ENCODE measurements at regions not wholly inside any gene's neighbourhood (a gene's known extent, or its start where the extent isn't known, plus 50 kb on each side); places are given as distances from the start of the nearest gene placed in this dataset.
"Not testable (repeated sequence)": the region's sequence is repeated elsewhere in the genome, so short reads cannot be mapped to it uniquely, and the experiment has no call there.

DNA sequence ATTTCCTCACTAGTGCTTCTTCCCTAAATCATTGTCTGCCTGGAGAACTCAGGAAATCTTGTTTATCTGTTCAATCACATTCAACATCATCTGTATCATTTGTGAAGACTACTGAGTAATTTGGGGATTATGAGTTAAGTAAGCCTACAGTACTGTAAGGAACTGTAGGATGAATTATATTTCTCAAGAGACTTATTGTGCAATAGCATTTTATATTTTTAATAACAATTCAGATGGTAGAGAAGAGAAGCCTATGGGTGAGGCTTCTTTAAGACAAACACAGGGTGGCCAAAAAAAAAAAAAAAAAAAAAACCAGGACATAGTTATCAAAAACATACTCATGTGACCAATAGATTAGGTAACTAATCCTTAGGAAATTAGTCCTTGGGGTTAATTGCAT, 282.7 kb downstream of the FAM181B start:
- no peaks in the 10 kb centered on the region for H3K4me1 ChIP-seq (ENCODE audit: control insufficient read depth, insufficient read depth, low read length)
- no peaks in the 10 kb centered on the region for H3K27me3 ChIP-seq (ENCODE audit: control insufficient read depth, insufficient read depth, low read length)
- no peaks in the 10 kb centered on the region for H3K36me3 ChIP-seq (ENCODE audit: control insufficient read depth, insufficient read depth, low read length)
- H3K4me3 ChIP-seq (ENCODE audit: low read length) = no peak overlapping the region
- no peak overlapping the region for H3K9ac ChIP-seq (ENCODE audit: low read length)
- no peaks in the 10 kb centered on the region for H3K9me3 ChIP-seq (ENCODE audit: control insufficient read depth, low read length)

DNA sequence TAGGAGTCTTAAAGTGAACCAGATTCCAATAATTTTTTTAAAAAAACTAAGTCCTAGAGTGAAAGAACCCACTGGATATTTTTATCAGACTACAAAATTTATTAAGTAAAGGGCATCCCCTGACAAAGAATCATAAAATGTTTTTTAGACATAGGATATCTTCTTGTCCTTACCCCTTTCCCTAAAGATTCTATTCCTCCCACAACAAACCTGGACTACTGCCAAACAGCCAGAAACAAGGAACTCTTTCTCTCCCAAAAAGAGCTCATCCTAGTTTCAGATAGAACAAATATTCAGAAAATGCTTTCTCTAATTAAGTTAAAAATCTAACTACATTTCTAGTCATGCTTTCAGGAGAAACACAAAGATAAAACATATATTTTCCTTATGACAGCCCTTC, 327.1 kb downstream of the FAM181B start:
- H3K9me3 ChIP-seq (ENCODE audit: control insufficient read depth, low read length) = no peaks in the 10 kb centered on the region
- no peaks in the 10 kb centered on the region for H3K27me3 ChIP-seq (ENCODE audit: control insufficient read depth, insufficient read depth, low read length)
- no peaks in the 10 kb centered on the region for H3K36me3 ChIP-seq (ENCODE audit: control insufficient read depth, insufficient read depth, low read length)
- no peaks in the 10 kb centered on the region for H3K4me1 ChIP-seq (ENCODE audit: control insufficient read depth, insufficient read depth, low read length)
- H3K9ac ChIP-seq (ENCODE audit: low read length) = no peak overlapping the region
- H3K4me3 ChIP-seq (ENCODE audit: low read length) = no peak overlapping the region

DNA sequence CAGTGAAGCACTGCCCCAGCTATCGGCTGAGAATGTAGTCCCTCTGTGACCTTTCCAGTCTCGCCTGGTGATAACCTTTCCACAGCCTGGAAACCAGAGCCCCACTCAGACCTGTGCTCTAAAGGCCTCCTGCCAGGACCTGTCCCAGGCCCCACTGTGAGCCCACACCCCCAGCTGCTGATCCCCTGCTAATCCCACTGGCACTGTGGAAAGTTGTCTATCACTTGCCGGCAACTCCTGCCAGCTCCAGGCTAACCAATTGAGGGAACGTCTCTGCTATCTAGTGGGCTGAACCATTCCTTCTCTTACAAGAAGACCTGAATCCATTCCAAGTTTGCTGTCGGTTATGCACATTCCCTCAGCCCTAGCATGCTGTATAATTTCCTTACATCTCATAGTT, 328.2 kb downstream of the FAM181B start:
- H3K9me3 ChIP-seq (ENCODE audit: control insufficient read depth, low read length) = no peaks in the 10 kb centered on the region
- no peak overlapping the region for H3K4me3 ChIP-seq (ENCODE audit: low read length)
- no peaks in the 10 kb centered on the region for H3K36me3 ChIP-seq (ENCODE audit: control insufficient read depth, insufficient read depth, low read length)
- H3K4me1 ChIP-seq (ENCODE audit: control insufficient read depth, insufficient read depth, low read length) = no peaks in the 10 kb centered on the region
- H3K9ac ChIP-seq (ENCODE audit: low read length) = no peak overlapping the region
- no peaks in the 10 kb centered on the region for H3K27me3 ChIP-seq (ENCODE audit: control insufficient read depth, insufficient read depth, low read length)

DNA sequence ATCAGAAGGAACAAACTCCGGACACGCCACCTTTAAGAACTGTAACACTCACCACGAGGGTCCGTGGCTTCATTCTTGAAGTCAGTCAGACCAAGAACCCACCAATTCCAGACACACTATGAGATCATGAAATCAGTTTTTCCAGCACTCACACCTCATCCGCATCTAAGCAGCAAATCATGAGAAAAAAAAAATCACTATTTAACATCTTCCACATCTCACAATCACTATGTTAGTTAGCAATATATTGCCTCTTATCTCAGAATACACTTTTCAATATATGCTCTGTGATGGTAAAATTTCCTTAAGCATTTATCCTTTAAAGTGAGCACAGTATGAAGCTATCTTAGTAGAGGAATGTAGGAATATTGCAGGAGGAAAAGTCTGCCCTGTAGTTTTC, 328.7 kb downstream of the FAM181B start:
- Histone ChIP-seq H3K4me1 (ENCODE audit: control insufficient read depth, insufficient read depth, low read length) (no peaks in the 10 kb centered on the region), H3K27me3 (ENCODE audit: control insufficient read depth, insufficient read depth, low read length) (no peaks in the 10 kb centered on the region), H3K9me3 (ENCODE audit: control insufficient read depth, low read length) (no peaks in the 10 kb centered on the region), H3K4me3 (ENCODE audit: low read length) (no peak overlapping the region), H3K9ac (ENCODE audit: low read length) (no peak overlapping the region), H3K36me3 (ENCODE audit: control insufficient read depth, insufficient read depth, low read length) (no peaks in the 10 kb centered on the region)

DNA sequence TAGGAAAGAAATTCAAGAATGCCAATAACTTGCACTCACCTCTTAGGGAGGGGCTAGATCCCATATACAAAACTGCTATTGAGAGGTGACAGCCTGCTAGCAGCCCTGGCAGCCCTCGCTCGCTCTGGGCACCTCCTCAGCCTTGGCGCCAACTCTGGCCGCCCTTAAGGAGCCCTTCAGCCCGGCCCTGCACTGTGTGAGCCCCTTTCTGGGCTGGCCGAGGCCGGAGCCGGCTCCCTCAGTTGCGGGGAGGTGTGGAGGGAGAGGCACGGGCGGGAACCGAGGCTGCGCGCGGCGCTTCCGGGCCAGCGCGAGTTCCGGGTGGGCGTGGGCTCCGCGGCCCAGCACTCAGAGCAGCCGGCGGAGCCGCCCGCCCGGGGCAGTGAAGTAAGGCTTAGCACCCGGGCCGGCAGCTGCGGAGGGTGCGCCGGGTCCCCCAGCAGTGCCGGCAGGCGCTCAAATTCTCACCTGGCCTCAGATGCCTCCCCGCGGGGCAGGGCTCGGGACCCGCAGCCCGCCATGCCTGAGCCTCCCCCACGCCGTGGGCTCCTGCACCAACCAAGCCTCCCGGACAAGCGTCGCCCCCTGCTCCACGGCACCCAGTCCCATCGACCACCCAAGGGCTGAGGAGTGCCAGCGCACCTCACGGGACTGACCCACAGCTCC, 329.9 kb downstream of the FAM181B start:
- Histone ChIP-seq H3K9me3 (ENCODE audit: control insufficient read depth, low read length) (no peaks in the 10 kb centered on the region), H3K4me1 (ENCODE audit: control insufficient read depth, insufficient read depth, low read length) (no peaks in the 10 kb centered on the region), H3K4me3 (ENCODE audit: low read length) (no peak overlapping the region), H3K36me3 (ENCODE audit: control insufficient read depth, insufficient read depth, low read length) (no peaks in the 10 kb centered on the region), H3K27me3 (ENCODE audit: control insufficient read depth, insufficient read depth, low read length) (no peaks in the 10 kb centered on the region), H3K9ac (ENCODE audit: low read length) (no peak overlapping the region)

DNA sequence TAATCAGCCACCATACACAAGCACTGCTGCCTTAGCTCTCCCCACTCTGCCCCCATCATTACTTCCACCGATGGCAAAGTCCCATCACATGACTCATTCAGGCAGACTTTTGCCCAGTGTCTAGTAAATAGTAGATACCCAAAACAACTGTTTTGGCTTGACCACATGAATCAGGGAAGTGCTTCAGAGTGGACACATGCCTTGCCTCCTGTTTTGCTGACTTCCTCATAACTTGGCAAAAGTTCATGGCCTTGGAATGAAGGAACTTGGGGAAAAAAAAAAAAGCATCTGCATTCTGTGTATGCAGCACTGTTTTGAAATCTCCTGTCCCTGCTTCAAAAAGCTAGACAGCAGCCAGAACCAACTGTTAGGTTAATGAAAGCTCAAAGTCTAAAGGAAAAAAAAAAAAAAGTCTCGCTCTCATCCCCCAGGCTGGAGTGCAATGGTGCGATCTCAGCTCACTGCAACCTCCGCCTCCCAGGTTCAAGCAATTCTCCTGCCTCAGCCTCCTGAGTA, 335.3 kb downstream of the FAM181B start:
- Histone ChIP-seq H3K4me1 (ENCODE audit: control insufficient read depth, insufficient read depth, low read length) (no peaks in the 10 kb centered on the region), H3K9me3 (ENCODE audit: control insufficient read depth, low read length) (no peaks in the 10 kb centered on the region), H3K9ac (ENCODE audit: low read length) (no peak overlapping the region), H3K27me3 (ENCODE audit: control insufficient read depth, insufficient read depth, low read length) (no peaks in the 10 kb centered on the region), H3K4me3 (ENCODE audit: low read length) (no peak overlapping the region), H3K36me3 (ENCODE audit: control insufficient read depth, insufficient read depth, low read length) (no peaks in the 10 kb centered on the region)

DNA sequence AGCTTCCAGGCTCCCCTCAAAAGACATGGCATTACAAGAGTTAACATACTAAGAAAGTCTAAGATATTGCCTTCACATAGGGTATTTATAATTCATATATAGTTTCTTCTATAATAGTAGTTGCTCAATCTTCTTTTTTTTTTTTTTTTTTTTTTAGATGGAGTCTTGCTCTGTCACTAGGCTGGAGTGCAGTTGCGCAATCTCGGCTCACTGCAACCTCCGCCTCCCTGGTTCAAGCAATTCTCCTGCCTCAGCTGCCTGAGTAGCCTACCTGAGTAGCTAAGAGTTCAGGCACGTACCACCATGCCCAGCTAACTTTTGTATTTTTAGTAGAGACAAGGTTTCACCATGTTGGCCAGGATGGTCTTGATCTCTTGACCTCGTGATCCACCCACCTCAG, 337.0 kb downstream of the FAM181B start:
- H3K36me3 ChIP-seq (ENCODE audit: control insufficient read depth, insufficient read depth, low read length); H3K9ac ChIP-seq (ENCODE audit: low read length); H3K27me3 ChIP-seq (ENCODE audit: control insufficient read depth, insufficient read depth, low read length); H3K4me1 ChIP-seq (ENCODE audit: control insufficient read depth, insufficient read depth, low read length); H3K4me3 ChIP-seq (ENCODE audit: low read length); H3K9me3 ChIP-seq (ENCODE audit: control insufficient read depth, low read length): not testable (repeated sequence)

DNA sequence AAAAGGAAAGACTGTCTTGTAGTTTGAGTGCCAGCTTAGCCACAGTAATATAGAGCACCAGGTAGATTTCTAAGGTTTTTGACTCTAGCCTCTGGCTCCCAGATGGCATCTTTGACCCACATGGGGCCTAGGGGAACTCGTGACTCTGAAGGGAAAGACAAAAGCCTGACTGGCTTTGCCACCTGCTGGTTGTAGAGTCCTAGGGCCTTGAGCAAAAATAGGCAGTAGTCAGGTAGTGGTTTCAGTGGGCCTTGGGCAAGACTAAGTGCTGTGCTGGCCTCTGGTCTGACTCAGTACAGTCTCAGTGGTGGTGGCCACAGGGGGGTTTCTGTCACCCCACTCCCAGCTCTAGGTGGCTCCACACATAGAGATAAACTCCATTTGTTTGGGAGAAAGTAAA, 349.4 kb downstream of the FAM181B start:
- no peak overlapping the region for H3K9ac ChIP-seq (ENCODE audit: low read length)
- no peak overlapping the region for H3K4me3 ChIP-seq (ENCODE audit: low read length)
- no peaks in the 10 kb centered on the region for H3K9me3 ChIP-seq (ENCODE audit: control insufficient read depth, low read length)

DNA sequence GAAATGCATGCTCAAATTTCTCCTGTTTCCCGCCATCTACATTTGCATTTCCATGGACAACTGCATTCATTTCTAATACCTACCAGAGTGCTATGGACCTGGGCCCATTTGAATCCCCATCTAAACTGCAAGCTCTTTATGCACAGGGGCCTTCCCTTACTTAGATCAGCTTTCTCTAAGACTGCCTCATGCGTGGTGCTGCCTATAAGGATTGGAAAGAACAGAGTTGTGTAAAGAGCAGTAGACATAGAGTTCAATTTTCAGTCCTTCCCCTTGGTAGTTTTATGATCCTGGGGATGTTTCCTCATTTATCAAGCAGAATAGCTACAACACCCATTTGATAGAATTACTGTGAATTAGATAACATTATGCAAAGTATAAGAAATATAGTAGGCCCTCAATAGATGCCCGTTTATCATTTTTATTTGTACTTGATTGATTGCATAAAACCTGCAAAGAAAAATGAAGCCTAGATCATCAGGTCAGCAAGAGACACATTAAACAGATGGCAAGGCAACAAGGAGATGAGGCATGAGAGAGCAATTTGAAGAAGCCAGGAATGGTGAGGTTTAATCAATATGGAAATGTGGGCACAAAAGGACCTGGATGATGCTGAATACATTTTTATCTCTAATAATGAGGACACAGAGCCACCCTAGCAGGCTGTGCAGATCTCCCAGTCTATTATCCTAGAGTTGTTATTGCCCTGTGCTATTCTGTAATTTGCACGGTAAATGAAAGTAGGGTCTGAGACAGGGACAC, 359.7 kb downstream of the FAM181B start:
- Histone ChIP-seq H3K4me1 (ENCODE audit: control insufficient read depth, insufficient read depth, low read length) (no peaks in the 10 kb centered on the region), H3K27me3 (ENCODE audit: control insufficient read depth, insufficient read depth, low read length) (no peaks in the 10 kb centered on the region), H3K4me3 (ENCODE audit: low read length) (no peak overlapping the region), H3K9me3 (ENCODE audit: control insufficient read depth, low read length) (no peaks in the 10 kb centered on the region), H3K9ac (ENCODE audit: low read length) (no peak overlapping the region), H3K36me3 (ENCODE audit: control insufficient read depth, insufficient read depth, low read length) (no peaks in the 10 kb centered on the region)

More for the DNA sequence above, 349.4 kb downstream of the FAM181B start:
- no peaks in the 10 kb centered on the region for H3K27me3 ChIP-seq (ENCODE audit: control insufficient read depth, insufficient read depth, low read length)
- H3K36me3 ChIP-seq (ENCODE audit: control insufficient read depth, insufficient read depth, low read length) = no peaks in the 10 kb centered on the region
- no peaks in the 10 kb centered on the region for H3K4me1 ChIP-seq (ENCODE audit: control insufficient read depth, insufficient read depth, low read length)

DNA sequence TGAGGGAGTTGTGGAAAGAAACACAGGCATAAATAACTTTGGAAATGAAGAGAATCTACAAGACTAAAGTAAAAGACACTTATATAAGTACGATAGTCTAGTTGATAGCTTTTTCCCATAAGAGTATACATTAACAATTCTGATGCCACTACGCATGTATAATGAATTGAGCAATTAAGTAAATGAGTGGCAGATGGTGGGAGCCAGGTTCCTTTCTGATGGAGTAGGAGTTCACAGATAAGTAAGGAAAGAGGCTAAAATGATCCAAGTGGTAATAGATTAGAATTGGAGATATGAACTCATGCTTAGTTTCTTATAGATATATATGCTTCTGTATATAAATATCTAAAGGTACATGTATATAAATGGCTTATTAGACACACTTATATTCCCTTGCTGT, 368.3 kb downstream of the FAM181B start:
- H3K27me3 ChIP-seq (ENCODE audit: control insufficient read depth, insufficient read depth, low read length) = no peaks in the 10 kb centered on the region
- no peaks in the 10 kb centered on the region for H3K36me3 ChIP-seq (ENCODE audit: control insufficient read depth, insufficient read depth, low read length)
- H3K9ac ChIP-seq (ENCODE audit: low read length) = no peak overlapping the region
- no peaks in the 10 kb centered on the region for H3K9me3 ChIP-seq (ENCODE audit: control insufficient read depth, low read length)
- no peak overlapping the region for H3K4me3 ChIP-seq (ENCODE audit: low read length)
- H3K4me1 ChIP-seq (ENCODE audit: control insufficient read depth, insufficient read depth, low read length) = no peaks in the 10 kb centered on the region

DNA sequence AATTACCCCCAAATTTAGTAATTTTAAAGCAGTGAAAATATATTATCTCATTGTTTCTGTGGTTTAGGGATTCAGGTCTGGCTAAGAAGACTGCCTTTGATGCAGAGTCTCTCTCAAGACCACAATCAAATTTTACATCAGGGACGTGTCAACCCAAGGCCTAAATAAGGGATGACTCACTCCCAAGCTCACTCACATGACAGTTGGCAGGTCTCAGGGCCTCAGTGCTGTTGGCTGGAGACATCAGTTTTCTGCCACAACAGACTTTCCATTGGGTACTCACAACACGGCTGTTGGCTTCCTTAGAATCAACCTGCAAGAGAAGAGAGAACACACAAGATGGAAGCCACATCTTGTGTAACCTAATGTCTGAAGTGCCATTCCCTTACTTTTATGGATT, 377.3 kb downstream of the FAM181B start:
- Histone ChIP-seq H3K36me3 (ENCODE audit: control insufficient read depth, insufficient read depth, low read length) (no peaks in the 10 kb centered on the region), H3K4me3 (ENCODE audit: low read length) (no peak overlapping the region), H3K27me3 (ENCODE audit: control insufficient read depth, insufficient read depth, low read length) (no peaks in the 10 kb centered on the region)

DNA sequence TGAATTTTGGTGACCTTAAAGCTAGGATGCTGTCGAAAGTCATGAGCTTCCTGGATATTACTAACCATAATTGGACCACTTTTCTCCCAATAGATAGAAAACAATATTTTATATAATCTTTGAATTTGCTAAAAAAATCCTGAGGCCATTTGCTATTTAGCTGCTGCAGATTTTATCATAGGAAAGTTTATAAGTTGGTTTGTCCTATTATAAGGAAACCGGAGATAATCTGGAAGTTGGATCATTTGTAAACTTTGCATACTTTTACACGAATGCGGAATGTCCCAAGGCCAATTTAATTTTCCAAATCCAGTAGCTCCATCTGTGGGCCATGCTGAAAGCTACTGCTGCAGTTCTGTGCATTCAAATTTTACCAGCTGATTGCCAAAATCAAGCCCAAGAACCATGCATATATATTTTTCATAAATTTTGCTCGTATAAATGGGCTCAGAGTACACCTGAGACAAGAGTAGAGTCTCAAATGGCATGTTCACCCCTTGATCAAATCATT, 378.3 kb downstream of the FAM181B start:
- Histone ChIP-seq H3K9me3 (ENCODE audit: control insufficient read depth, low read length) (no peaks in the 10 kb centered on the region), H3K9ac (ENCODE audit: low read length) (no peak overlapping the region), H3K4me1 (ENCODE audit: control insufficient read depth, insufficient read depth, low read length) (no peaks in the 10 kb centered on the region), H3K36me3 (ENCODE audit: control insufficient read depth, insufficient read depth, low read length) (no peaks in the 10 kb centered on the region), H3K27me3 (ENCODE audit: control insufficient read depth, insufficient read depth, low read length) (no peaks in the 10 kb centered on the region), H3K4me3 (ENCODE audit: low read length) (no peak overlapping the region)

More for the DNA sequence above, 377.3 kb downstream of the FAM181B start:
- Histone ChIP-seq H3K9me3 (ENCODE audit: control insufficient read depth, low read length) (no peaks in the 10 kb centered on the region), H3K4me1 (ENCODE audit: control insufficient read depth, insufficient read depth, low read length) (no peaks in the 10 kb centered on the region), H3K9ac (ENCODE audit: low read length) (no peak overlapping the region)
